Mucosa of descending colon (tissue), 3 donors: ENCODE measurements at regions not wholly inside any gene's neighbourhood (a gene's known extent, or its start where the extent isn't known, plus 50 kb on each side); places are given as distances from the start of the nearest gene placed in this dataset.

ENCODE experiments used
- ATAC-seq: fragments of 200-7000 bp; cut with Tn5 transposase; one replicate; pipeline ENCODE4 v1.9.1; 2020; ENCODE audit warnings: mild to moderate bottlenecking, moderate library complexity
- DNase-seq, 3 donors: peaks; one replicate each; pipeline ENCODE4 v3.0.0-alpha.2; 2020
- H3K36me3 ChIP-seq: fragments of 200-600 bp; one replicate; pipeline ENCODE4 v1.8.0; 2021; ENCODE audit warnings: low read depth, mild to moderate bottlenecking
- H3K4me1 ChIP-seq: fragments of 200-600 bp; one replicate; pipeline ENCODE4 v1.8.0; 2021; ENCODE audit warnings: low read depth, mild to moderate bottlenecking
- H3K4me3 ChIP-seq: fragments of 200-600 bp; one replicate; pipeline ENCODE4 v1.8.0; 2021; ENCODE audit warnings: mild to moderate bottlenecking
- H3K9me3 ChIP-seq: fragments of 200-600 bp; one replicate; pipeline ENCODE4 v1.8.0; 2021; ENCODE audit warnings: mild to moderate bottlenecking
- intact Hi-C, 2 donors: fragments of 100-400 bp; cut with DNase I in 1 of 2; cut with micrococcal nuclease in 1 of 2; formaldehyde crosslinking; loops; one replicate each; pipeline versions ENCODE4 v1.11.0 to v1.11.1; 2022; cut with DNase I, micrococcal nuclease
- TF ChIP-seq, protein P1 (sequence below): fragments of 200-600 bp; IDR thresholded peaks from one replicate; pipeline ENCODE4 v1.8.0; 2022; ENCODE audit warnings: antibody characterized with exemption, mild to moderate bottlenecking
- donor health status: DM: no; HTN: no; CAD: no; lungs with moderate emphysema.
- donor health status: DM: no; HTN: no; CAD: no.
- donor health status: DM: no; HTN: yes; CAD: no.

DNA sequence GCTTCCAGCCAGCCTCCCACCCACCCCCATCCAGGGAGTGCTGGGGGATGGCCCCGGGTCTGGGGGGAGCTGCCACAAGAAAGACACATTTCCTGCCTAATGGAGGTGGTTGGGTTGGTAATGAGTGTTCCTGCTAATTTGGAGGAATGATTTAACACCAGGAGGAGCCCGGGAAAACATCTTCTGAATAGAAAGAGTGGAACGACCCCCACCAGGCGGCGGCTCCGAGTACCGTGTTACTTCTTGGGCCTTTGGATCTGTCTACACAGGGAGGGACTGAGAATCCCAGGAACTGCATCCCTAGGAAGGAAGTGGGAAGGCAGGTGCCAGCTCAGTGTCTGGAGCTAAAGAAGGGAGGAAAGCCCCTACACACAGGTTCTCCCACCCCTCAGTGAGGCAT, 64.6 kb downstream of the TSPAN17 start:
- no peak overlapping the region for H3K4me3 ChIP-seq
- ATAC-seq, result no peak
- DNase-seq, result no peak
- no peaks in the 10 kb centered on the region for H3K4me1 ChIP-seq
- intact Hi-C loops, result no loop called here
- TF ChIP-seq, protein P1, sequence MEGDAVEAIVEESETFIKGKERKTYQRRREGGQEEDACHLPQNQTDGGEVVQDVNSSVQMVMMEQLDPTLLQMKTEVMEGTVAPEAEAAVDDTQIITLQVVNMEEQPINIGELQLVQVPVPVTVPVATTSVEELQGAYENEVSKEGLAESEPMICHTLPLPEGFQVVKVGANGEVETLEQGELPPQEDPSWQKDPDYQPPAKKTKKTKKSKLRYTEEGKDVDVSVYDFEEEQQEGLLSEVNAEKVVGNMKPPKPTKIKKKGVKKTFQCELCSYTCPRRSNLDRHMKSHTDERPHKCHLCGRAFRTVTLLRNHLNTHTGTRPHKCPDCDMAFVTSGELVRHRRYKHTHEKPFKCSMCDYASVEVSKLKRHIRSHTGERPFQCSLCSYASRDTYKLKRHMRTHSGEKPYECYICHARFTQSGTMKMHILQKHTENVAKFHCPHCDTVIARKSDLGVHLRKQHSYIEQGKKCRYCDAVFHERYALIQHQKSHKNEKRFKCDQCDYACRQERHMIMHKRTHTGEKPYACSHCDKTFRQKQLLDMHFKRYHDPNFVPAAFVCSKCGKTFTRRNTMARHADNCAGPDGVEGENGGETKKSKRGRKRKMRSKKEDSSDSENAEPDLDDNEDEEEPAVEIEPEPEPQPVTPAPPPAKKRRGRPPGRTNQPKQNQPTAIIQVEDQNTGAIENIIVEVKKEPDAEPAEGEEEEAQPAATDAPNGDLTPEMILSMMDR, result no peak
- no peaks in the 10 kb centered on the region for H3K36me3 ChIP-seq
- H3K9me3 ChIP-seq, result no peaks in the 10 kb centered on the region

DNA sequence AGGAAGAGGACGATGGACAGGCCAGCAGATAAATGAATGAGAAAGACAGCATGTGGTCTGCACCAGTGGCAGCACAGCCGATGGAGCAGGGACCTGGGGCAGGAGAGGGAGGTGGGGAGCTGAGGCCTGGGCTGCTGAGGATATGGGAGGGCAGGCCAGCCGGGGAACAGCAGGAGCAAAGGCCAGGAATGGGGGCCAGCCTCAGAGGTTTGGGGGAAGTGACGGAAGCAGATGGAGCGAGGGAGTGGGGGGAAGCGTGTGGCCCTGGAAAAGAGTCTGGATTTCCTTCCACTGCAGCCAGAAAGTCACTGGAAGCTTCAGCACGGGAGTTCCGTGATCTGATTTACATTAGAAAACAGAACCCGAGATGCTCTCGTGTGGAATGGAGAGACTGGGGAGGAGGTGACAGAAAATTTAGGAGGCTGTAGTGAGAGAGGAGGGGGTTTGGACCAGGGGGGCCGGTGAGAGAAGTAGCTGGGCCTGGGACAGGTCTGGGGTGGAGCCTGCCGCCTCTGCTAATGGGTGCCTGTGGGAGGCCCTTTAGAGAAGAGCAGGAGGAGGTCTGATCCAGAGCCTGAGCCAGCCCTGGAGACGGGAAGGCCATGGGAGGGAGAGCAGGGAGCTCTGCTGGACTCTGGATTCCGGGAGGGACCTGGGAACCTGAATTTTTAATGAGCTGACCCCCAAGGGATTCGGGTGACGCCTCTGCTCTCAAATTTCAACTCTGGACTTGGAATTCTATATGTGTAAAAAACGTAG, 65.4 kb downstream of the TSPAN17 start:
- TF ChIP-seq, protein P1, result no peak
- intact Hi-C loops, result no loop called here
- no peaks in the 10 kb centered on the region for H3K36me3 ChIP-seq
- H3K4me1 ChIP-seq, result no peaks in the 10 kb centered on the region
- H3K9me3 ChIP-seq, result no peaks in the 10 kb centered on the region
- no peak overlapping the region for H3K4me3 ChIP-seq
- no peak for DNase-seq
- no peak for ATAC-seq

DNA sequence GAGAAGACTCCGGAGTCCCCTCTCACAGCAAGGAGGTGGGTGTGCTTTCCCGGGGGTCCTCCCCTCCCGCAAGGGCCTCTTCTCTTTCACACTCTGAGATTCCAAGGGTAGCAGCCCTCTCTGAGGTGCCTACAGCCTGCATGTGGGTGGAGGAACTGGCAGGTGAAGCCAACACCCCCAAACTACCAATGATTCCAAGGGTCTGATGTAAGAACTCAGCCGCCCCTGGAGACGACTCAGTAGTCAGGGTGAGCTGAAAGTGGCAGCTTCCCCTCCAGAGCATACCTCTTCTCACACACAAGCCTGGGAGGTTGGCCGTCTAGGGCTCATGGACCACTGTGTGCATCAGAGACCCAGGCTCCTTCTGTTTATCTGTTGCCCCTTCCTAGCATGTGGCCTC, 66.1 kb downstream of the TSPAN17 start:
- ATAC-seq (no peak), DNase-seq (no peak)
- H3K9me3 ChIP-seq, result no peaks in the 10 kb centered on the region
- no peaks in the 10 kb centered on the region for H3K36me3 ChIP-seq
- TF ChIP-seq, protein P1, result no peak
- no peaks in the 10 kb centered on the region for H3K4me1 ChIP-seq
- intact Hi-C loops, result no loop called here
- H3K4me3 ChIP-seq, result no peak overlapping the region

DNA sequence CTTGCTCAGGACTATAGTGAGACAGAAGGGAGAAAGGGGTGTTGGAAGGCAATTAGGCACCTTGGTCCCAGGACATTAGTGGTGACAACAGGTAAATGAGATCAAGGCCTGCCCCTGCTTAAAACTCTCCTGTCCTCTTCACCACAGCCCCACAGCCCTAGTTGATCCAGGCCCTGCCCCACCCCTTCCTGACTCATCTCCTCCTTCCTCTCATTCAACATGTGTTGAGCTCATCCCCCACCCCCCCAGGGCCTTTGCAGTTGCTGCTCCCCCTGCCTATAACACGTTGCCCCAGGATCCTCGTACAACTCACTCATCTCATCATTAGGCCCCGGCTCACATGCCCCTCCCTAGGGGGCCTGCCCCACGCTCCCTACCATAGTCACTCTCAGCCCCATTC, 66.8 kb downstream of the TSPAN17 start:
- TF ChIP-seq, protein P1, result no peak
- no peaks in the 10 kb centered on the region for H3K4me1 ChIP-seq
- no peak overlapping the region for H3K4me3 ChIP-seq
- no peaks in the 10 kb centered on the region for H3K9me3 ChIP-seq
- H3K36me3 ChIP-seq, result no peaks in the 10 kb centered on the region
- intact Hi-C loops, result no loop called here
- DNase-seq (no peak), ATAC-seq (no peak)

GRCh38 chr5:176716320-176716719, 69.0 kb downstream of the TSPAN17 start:
- TF ChIP-seq, protein P1, result no peak
- intact Hi-C loops, result no loop called here
- DNase-seq (no peak), ATAC-seq (no peak)
- no peaks in the 10 kb centered on the region for H3K36me3 ChIP-seq
- H3K4me1 ChIP-seq, result no peaks in the 10 kb centered on the region
- H3K4me3 ChIP-seq, result no peak overlapping the region
- H3K9me3 ChIP-seq, result no peaks in the 10 kb centered on the region
